SK-N-SH (cell line): ENCODE measurements at regions not wholly inside any gene's neighbourhood (a gene's known extent, or its start where the extent isn't known, plus 50 kb on each side); places are given as distances from the start of the nearest gene placed in this dataset.

ENCODE experiments used
- CTCF ChIA-PET: fragments of 300-600, 350-600 bp; formaldehyde crosslinking; extraction: SDS; loops from one replicate; lab custom pipeline; 2021; lab: Yijun Ruan, JAX
- POLR2A ChIA-PET: fragments of 350-600 bp; sonication (Branson Sonifier 250); formaldehyde crosslinking; extraction: SDS; loops from one replicate; lab custom pipeline; 2020; ENCODE audit warnings: antibody characterized with exemption, inconsistent platforms; lab: Yijun Ruan, JAX
- DNase-seq: peaks from one replicate; pipeline ENCODE4 v3.0.0; 2012
- H2AFZ ChIP-seq: fragments of 200-600 bp; sonication (generic); 2 replicates; pipeline ENCODE4 v1.8.1; 2016; ENCODE audit warnings: antibody characterized with exemption, mild to moderate bottlenecking, low read depth
- H3F3A ChIP-seq: fragments of 200-600 bp; sonication (generic); replicated peaks from 2 replicates; pipeline ENCODE3; 2016; ENCODE audit warnings: antibody characterized with exemption, mild to moderate bottlenecking; ENCODE audit not compliant: insufficient read depth
- H3K27ac ChIP-seq, 2 experiments: fragments of 200-500 bp in 1 of 2; fragments of 200-600 bp in 1 of 2; sonication (Bioruptor generic) in 1 of 2; sonication (generic), shearing (Covaris generic) in 1 of 2; 2 replicates each; pipeline versions ENCODE4 v1.5.1 to v1.6.1; 2014 to 2016; ENCODE audit warnings: low read depth in 2 of 2, inconsistent platforms in 1 of 2, low read length in 1 of 2, mild to moderate bottlenecking in 1 of 2, mixed read lengths in 1 of 2
- H3K27me3 ChIP-seq: fragments of 200-600 bp; sonication (generic), shearing (Covaris generic); 2 replicates; pipeline ENCODE4 v1.6.1; 2016; ENCODE audit warnings: mixed run types; ENCODE audit not compliant: insufficient read depth
- H3K36me3 ChIP-seq, 2 experiments: fragments of 200-500 bp in 1 of 2; fragments of 200-600 bp in 1 of 2; sonication (Bioruptor generic) in 1 of 2; sonication (generic) in 1 of 2; replicated peaks in 1 of 2; 2 replicates each; pipeline versions ENCODE3 to v1.5.1; 2014 to 2016; ENCODE audit warnings: low read length in 1 of 2, mild to moderate bottlenecking in 1 of 2; ENCODE audit not compliant: insufficient read depth in 2 of 2, control insufficient read depth in 1 of 2
- H3K4me1 ChIP-seq, 2 experiments: fragments of 200-500 bp in 1 of 2; fragments of 200-600 bp in 1 of 2; sonication (Bioruptor generic) in 1 of 2; sonication (generic), shearing (Covaris generic) in 1 of 2; 2 replicates each; pipeline versions ENCODE4 v1.5.1 to v1.6.1; 2014 to 2016; ENCODE audit warnings: low read depth in 1 of 2, low read length in 1 of 2, mixed run types in 1 of 2; ENCODE audit not compliant: insufficient read depth in 2 of 2, control insufficient read depth in 1 of 2
- H3K4me2 ChIP-seq: fragments of 200-600 bp; sonication (generic), shearing (Covaris generic); 2 replicates; pipeline ENCODE4 v1.6.1; 2017; ENCODE audit warnings: mixed run types
- H3K4me3 ChIP-seq, 2 experiments: fragments of 200-500 bp in 1 of 2; fragments of 200-600 bp in 1 of 2; sonication (Bioruptor generic) in 1 of 2; sonication (generic), shearing (Covaris generic) in 1 of 2; 2 replicates each; pipeline versions ENCODE4 v1.5.1 to v1.8.1; 2014 to 2016; ENCODE audit warnings: low read depth in 2 of 2, inconsistent platforms in 1 of 2, low read length in 1 of 2, mild to moderate bottlenecking in 1 of 2, mixed read lengths in 1 of 2, moderate library complexity in 1 of 2
- H3K79me2 ChIP-seq: fragments of 200-600 bp; sonication (generic); 2 replicates; pipeline ENCODE4 v1.8.1; 2017; ENCODE audit warnings: mild to moderate bottlenecking; ENCODE audit not compliant: insufficient read depth
- H3K9ac ChIP-seq: fragments of 200-600 bp; sonication (generic); 2 replicates; pipeline ENCODE4 v1.6.1; 2017; ENCODE audit warnings: mixed run types
- H3K9me2 ChIP-seq: fragments of 200-600 bp; sonication (generic); 2 replicates; pipeline ENCODE4 v1.6.1; 2017; ENCODE audit warnings: mixed run types
- H3K9me3 ChIP-seq: fragments of 200-600 bp; sonication (generic); 2 replicates; pipeline ENCODE4 v1.6.1; 2017; ENCODE audit warnings: mixed run types, mild to moderate bottlenecking, moderate library complexity
- H4K20me1 ChIP-seq: fragments of 200-600 bp; sonication (generic); 2 replicates; pipeline ENCODE4 v1.6.1; 2017; ENCODE audit warnings: mild to moderate bottlenecking, mixed run types; ENCODE audit not compliant: insufficient read depth
- CHD2 ChIP-seq: fragments of 150-350 bp; IDR thresholded peaks from 2 replicates; pipeline ENCODE4 v1.6.1; 2018; ENCODE audit warnings: low read length; ENCODE audit not compliant: partially characterized antibody
- CTCF ChIP-seq: fragments of 200-600 bp; sonication (generic); IDR thresholded peaks from 2 replicates; pipeline ENCODE4 v1.6.1; 2017; ENCODE audit warnings: antibody characterized with exemption, mild to moderate bottlenecking, moderate library complexity
- ELF1 ChIP-seq: IDR thresholded peaks from 2 replicates; pipeline ENCODE4 v1.4.0; 2012
- FOSL2 ChIP-seq: IDR thresholded peaks from 2 replicates; pipeline ENCODE4 v1.4.0; 2012; ENCODE audit warnings: low read depth, mild to moderate bottlenecking, moderate library complexity, borderline replicate concordance
- FOXJ3 ChIP-seq: sonication (generic); formaldehyde crosslinking; IDR thresholded peaks from 2 replicates; pipeline ENCODE4 v1.5.1; 2020; ENCODE audit warnings: mild to moderate bottlenecking, missing genetic modification reagents
- FOXM1 ChIP-seq: IDR thresholded peaks from 2 replicates; pipeline ENCODE4 v1.4.0; 2012; ENCODE audit warnings: low read depth, mild to moderate bottlenecking
- GABPA ChIP-seq: IDR thresholded peaks from 2 replicates; pipeline ENCODE4 v1.4.0; 2012; ENCODE audit warnings: low read depth, mild to moderate bottlenecking
- JUND ChIP-seq: IDR thresholded peaks from 2 replicates; pipeline ENCODE4 v1.4.0; 2012
- MEF2A ChIP-seq: IDR thresholded peaks from 2 replicates; pipeline ENCODE4 v1.4.0; 2012; ENCODE audit warnings: low read depth, borderline replicate concordance
- NFIC ChIP-seq: IDR thresholded peaks from 2 replicates; pipeline ENCODE4 v1.4.0; 2012; ENCODE audit warnings: borderline replicate concordance
- NRF1 ChIP-seq: IDR thresholded peaks from 2 replicates; pipeline ENCODE4 v1.6.1; 2012; ENCODE audit warnings: low read depth, mild to moderate bottlenecking, low read length
- REST ChIP-seq: IDR thresholded peaks from 2 replicates; pipeline ENCODE4 v1.6.1; 2012; ENCODE audit warnings: mild to moderate bottlenecking, low read depth, low read length, moderate library complexity
- SIN3A ChIP-seq: IDR thresholded peaks from 2 replicates; pipeline ENCODE4 v1.6.1; 2012; ENCODE audit warnings: low read depth, mild to moderate bottlenecking, low read length, moderate library complexity, borderline replicate concordance
- TCF12 ChIP-seq: IDR thresholded peaks from 2 replicates; pipeline ENCODE4 v1.4.0; 2012
- TEAD4 ChIP-seq: IDR thresholded peaks from 2 replicates; pipeline ENCODE4 v1.4.0; 2012; ENCODE audit warnings: mild to moderate bottlenecking, borderline replicate concordance; ENCODE audit not compliant: insufficient read depth
- YY1 ChIP-seq: IDR thresholded peaks from 2 replicates; pipeline ENCODE4 v1.4.0; 2012; ENCODE audit warnings: low read depth, mild to moderate bottlenecking
- WGBS: methylation state at CpG from one replicate; pipeline ENCODE4 v1.1.6; 2017; ENCODE audit warnings: low lambda C conversion rate; 5-methylcytosine and 5-hydroxymethylcytosine counted together

- no peak for TF ChIP-seq REST
- no peak for TF ChIP-seq JUND
- no peak for TF ChIP-seq SIN3A
- no peak for TF ChIP-seq CHD2
- no peak for TF ChIP-seq YY1
Observed at GRCh38 chr2:52936029-52936428, 831.6 kb upstream of the CHAC2 start (continued).

GRCh38 chr2:52934920-52935640 lies 832.5 kb upstream of the CHAC2 start:
- Histone ChIP-seq H3K79me2 (no peaks in the 10 kb centered on the region), H3K4me1 (0 out of 4 replicates have a peak, but pooled peaks cover 0 to 4% of the 10 kb centered on the region in 2 experiments), H3K27me3 (no peaks in the 10 kb centered on the region), H3K9me2 (no peaks in the 10 kb centered on the region; the same call in 1 of the 2 replicates), H3K9me3 (no peaks in the 10 kb centered on the region), H3K36me3 (no peaks in the 10 kb centered on the region), H3K9ac (no peak overlapping the region), H2AFZ (no peak overlapping the region), H4K20me1 (no peaks in the 10 kb centered on the region), H3K4me3 (no peak overlapping the region), H3F3A (peaks cover 15% of the 10 kb centered on the region), H3K27ac (peak overlapping the region in 1 of 2 experiments; percentile 85; a peak in 2 of 4 replicates), H3K4me2 (no peak overlapping the region)
- CTCF ChIA-PET, result no interaction called here
- DNase-seq, result no peak
- WGBS, result 9% methylated on average over 3 of the region's 3 CpGs
- POLR2A ChIA-PET, result no interaction called here
- TF ChIP-seq CTCF (no peak), FOXM1 (no peak), REST (no peak), NFIC (no peak), GABPA (no peak), ELF1 (no peak), FOSL2 (no peak), MEF2A (no peak), NRF1 (no peak), JUND (no peak), SIN3A (no peak), TEAD4 (no peak), TCF12 (no peak), FOXJ3 (no peak)
